Endodermal cell (in vitro differentiated cells): ENCODE measurements at regions not wholly inside any gene's neighbourhood (a gene's known extent, or its start where the extent isn't known, plus 50 kb on each side); places are given as distances from the start of the nearest gene placed in this dataset.
"Not testable (repeated sequence)": the region's sequence is repeated elsewhere in the genome, so short reads cannot be mapped to it uniquely, and the experiment has no call there.

ENCODE experiments used
- DNase-seq: peaks from one replicate; pipeline ENCODE4 v3.0.0-alpha.2; 2017
- H3K27ac ChIP-seq: 2 replicates; pipeline ENCODE4 v1.5.1; 2013; ENCODE audit warnings: mild to moderate bottlenecking, low read depth, low read length, moderate library complexity
- H3K27me3 ChIP-seq: 2 replicates; pipeline ENCODE4 v1.6.1; 2013; ENCODE audit warnings: mild to moderate bottlenecking, low read length, moderate library complexity; ENCODE audit not compliant: insufficient read depth, control insufficient read depth, poor library complexity, severe bottlenecking
- H3K36me3 ChIP-seq: 2 replicates; pipeline ENCODE4 v1.7.0; 2013; ENCODE audit warnings: mild to moderate bottlenecking, low read length, moderate library complexity; ENCODE audit not compliant: control insufficient read depth, insufficient read depth
- H3K4me1 ChIP-seq: one replicate; pipeline ENCODE4 v1.7.0; 2013; ENCODE audit warnings: low read length; ENCODE audit not compliant: control insufficient read depth, insufficient read depth
- H3K4me3 ChIP-seq: 2 replicates; pipeline ENCODE4 v1.5.1; 2013; ENCODE audit warnings: mild to moderate bottlenecking, low read length, moderate library complexity
- H3K9ac ChIP-seq: 2 replicates; pipeline ENCODE4 v1.6.1; 2013; ENCODE audit warnings: mild to moderate bottlenecking, low read length, moderate library complexity; ENCODE audit not compliant: poor library complexity, severe bottlenecking; ENCODE audit errors: extremely low read depth
- H3K9me3 ChIP-seq: 2 replicates; pipeline ENCODE4 v1.6.1; 2013; ENCODE audit warnings: mild to moderate bottlenecking, low read length, moderate library complexity; ENCODE audit not compliant: control insufficient read depth
- H3K27ac Mint-ChIP-seq: 2 replicates; pipeline ENCODE4 v1.8.0; 2020; ENCODE audit warnings: mixed read lengths
- H3K27me3 Mint-ChIP-seq: 2 replicates; pipeline ENCODE4 v1.8.0; 2021; ENCODE audit warnings: mild to moderate bottlenecking, mixed read lengths; ENCODE audit not compliant: insufficient read depth
- H3K36me3 Mint-ChIP-seq: 2 replicates; pipeline ENCODE4 v1.8.0; 2020; ENCODE audit warnings: low read depth, mixed read lengths
- H3K4me1 Mint-ChIP-seq: 2 replicates; pipeline ENCODE4 v1.8.0; 2020; ENCODE audit warnings: mixed read lengths
- H3K4me3 Mint-ChIP-seq: 2 replicates; pipeline ENCODE4 v1.8.0; 2020; ENCODE audit warnings: mild to moderate bottlenecking, moderate library complexity, mixed read lengths
- H3K9me3 Mint-ChIP-seq: 2 replicates; pipeline ENCODE4 v1.8.0; 2020; ENCODE audit warnings: mild to moderate bottlenecking, mixed read lengths
- CTCF ChIP-seq: fragments of 200-600 bp; sonication (generic); conservative IDR thresholded peaks from 2 replicates; pipeline ENCODE4 v1.5.0; 2021; ENCODE audit warnings: antibody characterized with exemption, mild to moderate bottlenecking
- WGBS, 2 experiments: methylation state at CpG; one replicate each; pipeline versions ENCODE4 v1.1.5 to v1.1.7; 2013; ENCODE audit warnings: missing lambda C conversion rate in 2 of 2, mixed read lengths in 1 of 2; ENCODE audit not compliant: insufficient coverage in 1 of 2, insufficient read length in 1 of 2; 5-methylcytosine and 5-hydroxymethylcytosine counted together

GRCh38 chr13:111589321-111589720 is 268.9 kb downstream of the TEX29 start:
- H3K27me3 ChIP-seq: no peaks in the 10 kb centered on the region
- H3K9ac ChIP-seq: no peak overlapping the region
- TF ChIP-seq CTCF: no peak
- DNase-seq: no peak
- 87% methylated on average over 4 of the region's 4 CpGs for WGBS, 2 experiments
- no peak overlapping the region for H3K4me3 ChIP-seq
- Mint-ChIP-seq H3K4me1 (no peaks in the 10 kb centered on the region), H3K27ac (no peak overlapping the region), H3K36me3 (no peaks in the 10 kb centered on the region), H3K4me3 (no peak overlapping the region), H3K9me3 (peaks cover 4% of the 10 kb centered on the region), H3K27me3 (peaks cover 6% of the 10 kb centered on the region)
- no peak overlapping the region for H3K27ac ChIP-seq
- H3K4me1 ChIP-seq: no peaks in the 10 kb centered on the region
- no peaks in the 10 kb centered on the region for H3K36me3 ChIP-seq
- H3K9me3 ChIP-seq: no peaks in the 10 kb centered on the region

DNA sequence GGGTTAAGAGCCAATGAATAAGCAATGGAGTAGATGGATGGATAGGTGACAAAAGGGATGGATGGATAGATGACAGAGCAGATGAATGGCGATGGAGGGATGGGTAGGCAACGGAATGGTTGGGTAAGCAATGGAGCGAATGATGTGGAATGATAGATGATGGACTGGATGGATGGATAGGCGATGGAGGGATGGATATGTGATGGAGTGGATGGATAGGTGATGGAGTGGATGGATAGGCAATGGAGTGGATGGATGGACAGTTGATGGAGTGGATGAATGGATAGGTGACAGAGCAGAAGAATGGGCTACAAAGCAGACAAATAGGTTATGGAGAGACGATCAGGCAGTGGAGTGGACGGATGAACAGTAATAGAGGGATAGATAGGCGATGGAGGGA is 269.6 kb downstream of the TEX29 start:
- Mint-ChIP-seq H3K4me1 (no peaks in the 10 kb centered on the region), H3K27me3 (peaks cover 6% of the 10 kb centered on the region), H3K9me3 (peaks cover 9% of the 10 kb centered on the region), H3K36me3 (no peaks in the 10 kb centered on the region), H3K27ac (no peak overlapping the region), H3K4me3 (no peak overlapping the region)
- H3K36me3 ChIP-seq: no peaks in the 10 kb centered on the region
- H3K9me3 ChIP-seq: no peaks in the 10 kb centered on the region
- TF ChIP-seq CTCF: no peak
- no peak overlapping the region for H3K4me3 ChIP-seq
- DNase-seq: no peak
- no peak overlapping the region for H3K27ac ChIP-seq
- WGBS, 2 experiments: 91 to 93% methylated on average over 7 of the region's 7 CpGs
- H3K9ac ChIP-seq: no peak overlapping the region
- H3K4me1 ChIP-seq: no peaks in the 10 kb centered on the region
- H3K27me3 ChIP-seq: no peaks in the 10 kb centered on the region

- no peaks in the 10 kb centered on the region for H3K36me3 Mint-ChIP-seq
Observed at GRCh38 chr13:111590796-111591195, 270.4 kb downstream of the TEX29 start.

GRCh38 chr13:111593490-111593889 is 273.0 kb downstream of the TEX29 start:
- not testable (repeated sequence) for H3K27ac ChIP-seq, H3K36me3 Mint-ChIP-seq, H3K4me3 ChIP-seq, H3K4me3 Mint-ChIP-seq, H3K27ac Mint-ChIP-seq, H3K4me1 Mint-ChIP-seq, H3K9me3 ChIP-seq, H3K4me1 ChIP-seq, H3K27me3 ChIP-seq, H3K9ac ChIP-seq, DNase-seq, H3K36me3 ChIP-seq
- Mint-ChIP-seq H3K9me3 (peaks cover 11% of the 10 kb centered on the region), H3K27me3 (peaks cover 15% of the 10 kb centered on the region)
- 83 to 92% methylated on average over 2 to 3 of the region's 4 CpGs for WGBS, 2 experiments

More at GRCh38 chr13:111590796-111591195, 270.4 kb downstream of the TEX29 start:
- DNase-seq: no peak
- Histone ChIP-seq H3K36me3 (no peaks in the 10 kb centered on the region), H3K27ac (no peak overlapping the region), H3K9me3 (no peaks in the 10 kb centered on the region), H3K4me3 (no peak overlapping the region), H3K9ac (no peak overlapping the region), H3K4me1 (no peaks in the 10 kb centered on the region), H3K27me3 (no peaks in the 10 kb centered on the region)
- H3K27me3 Mint-ChIP-seq: peaks cover 6% of the 10 kb centered on the region
- H3K4me1 Mint-ChIP-seq: no peaks in the 10 kb centered on the region
- no peak overlapping the region for H3K27ac Mint-ChIP-seq
- H3K9me3 Mint-ChIP-seq: peaks cover 11% of the 10 kb centered on the region
- WGBS, 2 experiments: 93 to 95% methylated on average over 13 to 14 of the region's 14 CpGs
- no peak overlapping the region for H3K4me3 Mint-ChIP-seq
- no peak for TF ChIP-seq CTCF
